ENCODE measurements at regions not wholly inside any gene's neighbourhood (a gene's known extent, or its start where the extent isn't known, plus 50 kb on each side); places are given as distances from the start of the nearest gene placed in this dataset.
"Not testable (repeated sequence)": the region's sequence is repeated elsewhere in the genome, so short reads cannot be mapped to it uniquely, and the experiment has no call there.

GRCh38 chr3:178107804-178108203, 428.4 kb upstream of the KCNMB2 start:
- no peak for DNase-seq (ENCODE audit: low read depth in 2 of 3, low spot score in 2 of 3)

GRCh38 chr3:178109691-178110090, 426.5 kb upstream of the KCNMB2 start:
- no peak for DNase-seq (ENCODE audit: low read depth in 2 of 3, low spot score in 2 of 3)

GRCh38 chr3:178112134-178112533, 424.1 kb upstream of the KCNMB2 start:
- DNase-seq (ENCODE audit: low read depth in 2 of 3, low spot score in 2 of 3): no peak

DNA sequence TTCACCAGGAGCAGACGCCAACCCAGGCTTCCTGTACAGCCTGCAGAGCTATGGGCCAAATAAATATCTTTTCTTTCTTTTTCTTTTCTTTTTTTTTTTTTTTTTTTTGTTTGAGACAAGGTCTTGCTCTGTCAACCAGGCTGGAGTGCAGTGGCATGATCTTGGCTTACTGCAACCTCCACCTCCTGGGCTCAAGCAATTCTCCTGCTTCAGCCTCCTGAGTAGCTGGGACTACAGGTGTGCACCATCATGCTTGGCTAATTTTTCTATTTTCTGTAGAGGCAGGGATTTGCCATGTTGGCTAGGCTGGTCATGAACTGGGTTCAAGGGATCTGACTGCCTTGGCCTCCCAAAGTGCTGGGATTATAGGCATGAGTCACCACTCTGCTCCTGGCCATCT, 423.7 kb upstream of the KCNMB2 start:
- not testable (repeated sequence) for DNase-seq (ENCODE audit: low read depth in 2 of 3, low spot score in 2 of 3)

DNA sequence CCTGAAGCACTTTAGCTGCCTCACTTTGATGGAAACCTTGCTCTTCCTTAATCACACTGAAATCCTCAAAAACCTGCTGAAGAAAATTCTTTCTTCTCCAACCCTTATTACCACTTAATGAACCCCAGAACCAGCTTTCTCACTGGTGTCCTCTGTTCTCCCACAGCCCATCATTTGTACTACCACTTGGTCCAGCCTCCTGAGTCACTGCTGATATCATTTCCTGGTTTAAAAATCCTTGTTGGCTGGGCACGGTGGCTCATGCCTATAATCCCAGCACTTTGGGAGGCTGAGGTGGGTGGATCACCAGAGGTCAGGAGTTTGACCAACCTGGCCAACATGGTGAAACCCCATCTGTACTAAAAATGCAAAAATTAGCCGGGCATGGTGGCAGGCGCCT, 418.6 kb upstream of the KCNMB2 start:
- DNase-seq (ENCODE audit: low read depth in 2 of 3, low spot score in 2 of 3): no peak

GRCh38 chr3:178119608-178120295, 416.5 kb upstream of the KCNMB2 start:
- DNase-seq (ENCODE audit: low read depth in 2 of 3, low spot score in 2 of 3): not testable (repeated sequence)

- no peak for DNase-seq (ENCODE audit: low read depth in 2 of 3, low spot score in 2 of 3)
Observed at GRCh38 chr3:178120367-178120766, 415.9 kb upstream of the KCNMB2 start.

DNA sequence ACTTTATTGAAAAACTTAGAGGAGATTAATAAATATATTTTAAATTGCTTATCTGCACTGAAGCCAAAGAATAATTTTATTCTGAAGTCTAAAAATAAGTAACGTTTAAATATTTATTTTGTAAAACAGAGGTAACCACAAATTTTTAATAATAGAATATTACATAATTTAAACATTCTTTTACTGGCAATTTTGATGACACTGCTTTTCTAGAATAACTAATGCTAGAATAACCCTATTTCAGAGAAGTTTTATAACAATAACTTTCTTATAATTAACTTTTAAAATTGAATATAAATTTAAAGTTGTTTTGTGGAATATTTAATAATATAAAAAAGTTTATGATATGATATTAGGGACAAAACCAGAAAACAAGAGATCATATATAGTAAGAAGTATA, 409.6 kb upstream of the KCNMB2 start:
- no peak for DNase-seq (ENCODE audit: low read depth in 2 of 3, low spot score in 2 of 3)

- DNase-seq (ENCODE audit: low read depth in 2 of 3, low spot score in 2 of 3): no peak
Observed at GRCh38 chr3:178127221-178127620, 409.0 kb upstream of the KCNMB2 start.

GRCh38 chr3:178129109-178129508, 407.1 kb upstream of the KCNMB2 start:
- DNase-seq (ENCODE audit: low read depth in 2 of 3, low spot score in 2 of 3): no peak

DNA sequence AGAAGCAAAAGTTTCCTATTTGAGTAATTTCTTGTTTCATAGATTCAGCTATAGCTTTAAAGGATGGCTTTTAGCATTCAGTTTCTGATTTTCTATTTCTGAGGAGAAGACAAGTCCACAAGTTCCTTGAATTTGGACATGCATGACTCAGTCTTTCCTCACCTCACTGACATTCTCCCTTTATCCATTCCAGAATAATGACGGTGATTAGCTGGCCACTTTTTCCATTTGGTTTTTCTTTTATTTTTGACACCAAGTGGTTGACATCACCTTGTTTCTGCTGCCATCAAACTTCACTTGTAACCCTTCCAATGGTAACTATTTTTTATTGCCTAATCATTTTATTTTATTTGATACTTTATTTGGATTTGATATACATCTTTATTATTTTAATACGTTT, 404.4 kb upstream of the KCNMB2 start:
- no peak for DNase-seq (ENCODE audit: low read depth in 2 of 3, low spot score in 2 of 3)

- DNase-seq (ENCODE audit: low read depth in 2 of 3, low spot score in 2 of 3): no peak
Observed at GRCh38 chr3:178137206-178137605, 399.0 kb upstream of the KCNMB2 start.

DNA sequence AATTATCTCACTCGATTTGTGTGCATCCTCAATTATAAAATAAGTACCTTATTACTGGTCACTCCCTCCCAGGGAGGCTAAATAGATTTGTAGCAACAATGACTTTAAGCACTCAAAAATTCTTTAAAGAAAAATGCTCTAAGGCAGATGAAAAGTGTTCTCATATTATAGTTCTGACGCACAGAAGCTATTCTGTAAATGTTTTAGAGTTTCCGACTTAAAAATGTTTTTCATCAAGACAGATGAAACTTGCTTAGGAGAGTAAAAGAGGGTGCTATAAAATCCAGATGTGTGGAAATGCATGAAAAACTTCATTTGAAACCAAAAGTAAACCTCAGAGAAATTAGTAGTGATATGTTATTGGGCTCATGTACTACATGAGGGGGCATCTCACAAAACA, 398.4 kb upstream of the KCNMB2 start:
- DNase-seq (ENCODE audit: low read depth in 2 of 3, low spot score in 2 of 3): no peak

GRCh38 chr3:178139116-178139515, 397.1 kb upstream of the KCNMB2 start:
- DNase-seq (ENCODE audit: low read depth in 2 of 3, low spot score in 2 of 3): no peak

- no peak for DNase-seq (ENCODE audit: low read depth in 2 of 3, low spot score in 2 of 3)
Observed at GRCh38 chr3:178140531-178141304, 395.5 kb upstream of the KCNMB2 start.

GRCh38 chr3:178141305-178141684, 394.9 kb upstream of the KCNMB2 start:
- not testable (repeated sequence) for DNase-seq (ENCODE audit: low read depth in 2 of 3, low spot score in 2 of 3)

DNA sequence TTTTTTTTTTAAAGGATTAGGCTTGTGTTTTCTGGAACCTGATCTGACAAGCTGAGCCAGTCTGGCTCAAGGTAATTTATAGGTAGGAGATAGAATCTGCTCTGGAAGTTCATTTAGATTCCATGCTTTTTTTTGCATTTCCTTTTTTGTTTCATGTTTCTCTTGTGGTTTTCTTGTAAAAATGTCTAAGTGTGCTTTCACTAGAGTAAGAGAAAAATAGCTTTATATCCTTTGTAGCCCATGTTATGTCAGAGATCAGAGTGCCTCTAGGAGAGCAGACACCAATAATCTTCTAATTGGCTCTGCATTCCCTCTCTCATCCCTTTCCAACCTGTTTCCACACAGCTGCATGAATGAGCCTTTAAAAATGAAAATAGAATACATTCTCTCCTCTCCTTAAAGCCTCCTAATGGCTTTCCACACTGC, 389.8 kb upstream of the KCNMB2 start:
- no peak for DNase-seq (ENCODE audit: low read depth in 2 of 3, low spot score in 2 of 3)

DNA sequence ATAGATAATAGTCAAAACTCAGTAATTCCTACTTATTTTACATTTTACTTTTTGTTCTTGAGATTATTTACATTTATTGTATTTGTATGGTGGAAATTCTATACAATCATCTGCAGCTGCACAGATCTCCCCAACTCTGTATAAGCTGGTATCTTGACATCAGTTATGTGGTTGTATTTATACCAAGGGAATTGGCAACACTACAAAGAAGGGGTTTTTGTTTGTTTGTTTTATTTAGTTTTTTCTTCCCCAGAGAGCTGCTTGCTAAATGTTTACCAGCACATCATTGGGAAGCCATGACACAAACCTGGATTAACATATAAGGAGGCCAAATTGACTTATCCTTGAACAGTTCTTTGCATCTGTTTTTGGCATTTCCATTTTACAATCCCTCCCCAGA, 389.2 kb upstream of the KCNMB2 start:
- DNase-seq (ENCODE audit: low read depth in 2 of 3, low spot score in 2 of 3): no peak

DNA sequence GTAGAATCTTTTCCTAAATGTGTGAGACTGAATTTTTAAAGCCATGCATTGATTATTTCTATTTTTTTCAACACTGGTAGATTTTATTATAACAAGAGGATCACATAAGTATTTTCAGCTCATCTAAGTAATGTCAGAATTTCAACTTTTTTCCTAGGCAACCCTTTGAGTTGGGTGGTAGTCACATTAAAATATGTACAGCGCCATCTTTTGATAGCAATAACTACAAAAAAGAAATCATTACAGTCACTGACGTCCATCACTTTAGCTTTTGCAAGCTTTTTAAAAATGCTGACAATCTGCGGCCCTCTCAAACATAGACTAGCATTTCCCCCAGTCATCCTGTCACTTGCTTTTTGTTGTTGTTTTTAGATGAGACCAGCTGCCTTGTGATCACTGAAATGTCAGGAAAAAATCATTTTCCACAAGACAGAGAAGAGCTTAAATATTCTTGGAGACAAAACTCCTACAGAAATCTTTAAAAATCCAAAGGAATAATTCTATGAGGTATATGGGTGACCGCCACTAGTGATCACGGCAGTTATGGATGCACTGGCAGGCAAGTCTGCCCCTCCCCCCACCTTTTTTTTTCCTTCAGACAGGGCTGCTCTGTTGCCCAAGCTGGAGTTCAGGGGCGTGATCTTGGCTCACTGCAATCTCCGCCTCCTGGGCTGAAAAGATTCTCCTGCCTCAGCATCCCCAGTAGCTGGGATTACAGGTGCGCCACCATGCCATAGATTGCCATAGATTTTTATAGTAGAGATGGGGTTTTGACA, 384.0 kb upstream of the KCNMB2 start:
- no peak for DNase-seq (ENCODE audit: low read depth in 2 of 3, low spot score in 2 of 3)

- no peak for DNase-seq (ENCODE audit: low read depth in 2 of 3, low spot score in 2 of 3)
Observed at GRCh38 chr3:178152988-178153387, 383.2 kb upstream of the KCNMB2 start.

DNA sequence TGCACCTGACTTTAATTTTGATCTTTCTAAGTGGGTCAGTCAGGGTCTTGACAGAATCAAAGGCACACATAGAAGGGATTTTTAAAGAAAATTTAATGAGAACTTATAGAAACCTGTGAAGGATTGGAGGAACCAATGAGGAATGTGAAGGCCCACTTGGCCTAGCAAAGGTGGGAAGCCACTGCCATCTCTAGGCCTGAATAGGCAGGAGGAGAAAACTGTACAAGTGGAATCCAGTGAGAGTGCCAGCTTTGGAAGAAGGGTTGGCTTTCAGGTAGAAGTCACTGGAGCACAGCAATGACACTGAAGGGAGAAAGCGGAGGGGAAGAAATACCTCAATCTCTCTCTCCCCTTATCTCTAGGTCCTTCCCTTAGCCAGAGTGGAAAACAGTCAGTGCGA, 380.7 kb upstream of the KCNMB2 start:
- no peak for DNase-seq (ENCODE audit: low read depth in 2 of 3, low spot score in 2 of 3)

- DNase-seq (ENCODE audit: low read depth in 2 of 3, low spot score in 2 of 3): no peak
Observed at GRCh38 chr3:178156301-178156700, 379.9 kb upstream of the KCNMB2 start.

Measured in activated CD8-positive, alpha-beta memory T cell treated with anti-CD3 and anti-CD28 coated beads for 48 hours (primary cell).